ENCODE measurements at regions not wholly inside any gene's neighbourhood (a gene's known extent, or its start where the extent isn't known, plus 50 kb on each side); places are given as distances from the start of the nearest gene placed in this dataset.

DNA sequence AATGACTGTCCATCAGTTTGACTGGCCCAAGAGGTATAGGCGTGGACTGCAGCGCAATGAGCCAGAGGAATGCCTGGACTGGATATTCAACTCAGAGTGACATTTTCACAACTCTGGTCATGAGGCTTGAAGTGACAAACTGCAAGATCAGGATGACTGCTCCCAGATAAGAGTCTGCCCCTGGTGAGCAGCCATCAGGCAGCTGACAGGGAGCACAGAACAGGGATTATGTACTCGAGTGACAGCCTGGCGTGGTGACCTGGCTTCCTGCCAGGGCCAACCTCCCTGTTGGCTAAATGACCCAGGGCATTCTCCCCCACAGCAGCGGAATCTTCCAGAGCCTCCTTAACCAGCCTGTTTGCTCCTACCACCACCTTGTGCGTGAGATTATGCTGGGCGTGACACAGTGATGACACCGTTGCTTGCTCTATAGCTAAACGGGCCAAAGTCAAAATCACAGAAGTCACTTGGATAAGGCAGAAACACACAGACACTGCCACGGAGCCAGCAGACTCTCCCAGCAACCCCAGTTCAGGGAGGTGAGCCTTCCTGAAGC, 209.1 kb upstream of the JARID2 start (continued):
- no peak for TF ChIP-seq ZNF710 (CRISPR knock-in tag; IDR thresholded peaks at IDR 0.05; ENCODE audit: borderline replicate concordance)
- TF ChIP-seq, protein P1, sequence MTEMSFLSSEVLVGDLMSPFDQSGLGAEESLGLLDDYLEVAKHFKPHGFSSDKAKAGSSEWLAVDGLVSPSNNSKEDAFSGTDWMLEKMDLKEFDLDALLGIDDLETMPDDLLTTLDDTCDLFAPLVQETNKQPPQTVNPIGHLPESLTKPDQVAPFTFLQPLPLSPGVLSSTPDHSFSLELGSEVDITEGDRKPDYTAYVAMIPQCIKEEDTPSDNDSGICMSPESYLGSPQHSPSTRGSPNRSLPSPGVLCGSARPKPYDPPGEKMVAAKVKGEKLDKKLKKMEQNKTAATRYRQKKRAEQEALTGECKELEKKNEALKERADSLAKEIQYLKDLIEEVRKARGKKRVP (CRISPR knock-in tag; IDR thresholded peaks at IDR 0.05), result 0 out of 4 replicates have a peak, but pooled peaks of 1 of the 2 experiments have one; percentile 23
- no peak for TF ChIP-seq ZFP36 (IDR thresholded peaks at IDR 0.05; ENCODE audit: borderline replicate concordance, low read depth, low read length, partially characterized antibody)
- no peak for TF ChIP-seq ZBTB42 (CRISPR knock-in tag; IDR thresholded peaks at IDR 0.05)
- no peak for TF ChIP-seq MXI1 (IDR thresholded peaks at IDR 0.05; ENCODE audit: borderline replicate concordance, low read depth, low read length)
- no peak for TF ChIP-seq SMC3 (IDR thresholded peaks at IDR 0.05; ENCODE audit: low read length)
- TF ChIP-seq AFF4 (CRISPR knock-in tag; IDR thresholded peaks at IDR 0.05), result no peak
- no peak for TF ChIP-seq RERE (CRISPR knock-in tag; IDR thresholded peaks at IDR 0.05; ENCODE audit: low read depth)
- TF ChIP-seq ZNF564 (CRISPR knock-in tag; IDR thresholded peaks at IDR 0.05), result no peak
- TF ChIP-seq, protein P2, sequence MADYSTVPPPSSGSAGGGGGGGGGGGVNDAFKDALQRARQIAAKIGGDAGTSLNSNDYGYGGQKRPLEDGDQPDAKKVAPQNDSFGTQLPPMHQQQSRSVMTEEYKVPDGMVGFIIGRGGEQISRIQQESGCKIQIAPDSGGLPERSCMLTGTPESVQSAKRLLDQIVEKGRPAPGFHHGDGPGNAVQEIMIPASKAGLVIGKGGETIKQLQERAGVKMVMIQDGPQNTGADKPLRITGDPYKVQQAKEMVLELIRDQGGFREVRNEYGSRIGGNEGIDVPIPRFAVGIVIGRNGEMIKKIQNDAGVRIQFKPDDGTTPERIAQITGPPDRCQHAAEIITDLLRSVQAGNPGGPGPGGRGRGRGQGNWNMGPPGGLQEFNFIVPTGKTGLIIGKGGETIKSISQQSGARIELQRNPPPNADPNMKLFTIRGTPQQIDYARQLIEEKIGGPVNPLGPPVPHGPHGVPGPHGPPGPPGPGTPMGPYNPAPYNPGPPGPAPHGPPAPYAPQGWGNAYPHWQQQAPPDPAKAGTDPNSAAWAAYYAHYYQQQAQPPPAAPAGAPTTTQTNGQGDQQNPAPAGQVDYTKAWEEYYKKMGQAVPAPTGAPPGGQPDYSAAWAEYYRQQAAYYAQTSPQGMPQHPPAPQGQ (CRISPR knock-in tag; IDR thresholded peaks at IDR 0.05; ENCODE audit: borderline replicate concordance), result no peak
- TF ChIP-seq WIZ (CRISPR knock-in tag; IDR thresholded peaks at IDR 0.05), result no peak
- TF ChIP-seq CHD4 (IDR thresholded peaks at IDR 0.05; ENCODE audit: borderline replicate concordance, low read length), result no peak
- no peak for TF ChIP-seq NR3C1 (CRISPR knock-in tag; IDR thresholded peaks at IDR 0.05)
- TF ChIP-seq ZNF382 (CRISPR knock-in tag; IDR thresholded peaks at IDR 0.05; ENCODE audit: borderline replicate concordance), result no peak
- no peak for TF ChIP-seq ZNF607 (CRISPR knock-in tag; IDR thresholded peaks at IDR 0.05; ENCODE audit: borderline replicate concordance)

Measured in HepG2 (cell line).